Activated naive CD4-positive, alpha-beta T cell treated with anti-CD3 and anti-CD28 coated beads for 36 hours (primary cell): ENCODE measurements at regions not wholly inside any gene's neighbourhood (a gene's known extent, or its start where the extent isn't known, plus 50 kb on each side); places are given as distances from the start of the nearest gene placed in this dataset. TPM values are rescaled to one million over a fixed set of nuclear protein-coding genes. Genes with fewer than 3 reads are reported as not detected.

Experiments used
- microRNA-seq: library from miRNA; unstranded; fragments of <30 nt; microRNA quantifications from one replicate; pipeline ENCODE4 v1.2.0, GENCODE V29; 2022; ENCODE audit warnings: borderline microRNAs expressed, borderline replicate concordance

Small RNA genes lying in the stretch of these regions (microRNA-seq; reads per million reads assigned to microRNA genes)
- not detected for gene MIR1305
